ENCODE measurements at regions not wholly inside any gene's neighbourhood (a gene's known extent, or its start where the extent isn't known, plus 50 kb on each side); places are given as distances from the start of the nearest gene placed in this dataset.

DNA sequence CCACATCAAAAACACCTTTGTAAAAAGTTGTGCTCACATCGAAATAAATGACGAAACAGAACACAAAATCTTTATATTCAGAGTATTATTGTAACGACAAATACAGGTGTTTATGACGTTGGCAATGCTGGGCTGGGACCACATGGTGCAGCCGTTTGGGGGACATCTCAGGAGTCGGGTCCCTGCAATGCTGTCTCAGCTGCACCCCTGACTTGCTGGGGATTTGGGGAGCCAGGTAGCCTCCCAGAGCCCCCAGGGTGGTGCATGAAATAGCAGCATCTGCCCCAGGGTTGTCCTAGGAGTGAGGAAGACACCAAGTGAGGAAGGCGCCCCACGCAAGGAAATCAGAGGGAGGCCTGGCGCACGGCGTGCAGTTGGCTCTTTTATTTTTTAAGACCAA, 1526.8 kb downstream of the BRD1 start:
- TF ChIP-seq, protein P1, sequence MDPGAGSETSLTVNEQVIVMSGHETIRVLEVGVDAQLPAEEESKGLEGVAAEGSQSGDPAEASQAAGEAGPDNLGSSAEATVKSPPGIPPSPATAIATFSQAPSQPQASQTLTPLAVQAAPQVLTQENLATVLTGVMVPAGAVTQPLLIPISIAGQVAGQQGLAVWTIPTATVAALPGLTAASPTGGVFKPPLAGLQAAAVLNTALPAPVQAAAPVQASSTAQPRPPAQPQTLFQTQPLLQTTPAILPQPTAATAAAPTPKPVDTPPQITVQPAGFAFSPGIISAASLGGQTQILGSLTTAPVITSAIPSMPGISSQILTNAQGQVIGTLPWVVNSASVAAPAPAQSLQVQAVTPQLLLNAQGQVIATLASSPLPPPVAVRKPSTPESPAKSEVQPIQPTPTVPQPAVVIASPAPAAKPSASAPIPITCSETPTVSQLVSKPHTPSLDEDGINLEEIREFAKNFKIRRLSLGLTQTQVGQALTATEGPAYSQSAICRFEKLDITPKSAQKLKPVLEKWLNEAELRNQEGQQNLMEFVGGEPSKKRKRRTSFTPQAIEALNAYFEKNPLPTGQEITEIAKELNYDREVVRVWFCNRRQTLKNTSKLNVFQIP (CRISPR knock-in tag; IDR thresholded peaks at IDR 0.05; ENCODE audit: borderline replicate concordance, low read depth), result no peak
- TF ChIP-seq ZNF70 (CRISPR knock-in tag; IDR thresholded peaks at IDR 0.05), result no peak
- no peak for TF ChIP-seq ZNF565 (CRISPR knock-in tag; conservative IDR thresholded peaks at IDR 0.05; ENCODE audit: low read depth)
- TF ChIP-seq ZC3H10 (CRISPR knock-in tag; IDR thresholded peaks at IDR 0.05), result no peak
- no peak for TF ChIP-seq SNAI2 (CRISPR knock-in tag; IDR thresholded peaks at IDR 0.05)
- no peak for TF ChIP-seq PPARA (CRISPR knock-in tag; IDR thresholded peaks at IDR 0.05; ENCODE audit: borderline replicate concordance)
- no peak for TF ChIP-seq BACH2 (CRISPR knock-in tag; IDR thresholded peaks at IDR 0.05; ENCODE audit: borderline replicate concordance)
- TF ChIP-seq ZFP3 (CRISPR knock-in tag; IDR thresholded peaks at IDR 0.05), result no peak
- TF ChIP-seq TOX (CRISPR knock-in tag; IDR thresholded peaks at IDR 0.05; ENCODE audit: borderline replicate concordance), result no peak
- TF ChIP-seq, protein P2, sequence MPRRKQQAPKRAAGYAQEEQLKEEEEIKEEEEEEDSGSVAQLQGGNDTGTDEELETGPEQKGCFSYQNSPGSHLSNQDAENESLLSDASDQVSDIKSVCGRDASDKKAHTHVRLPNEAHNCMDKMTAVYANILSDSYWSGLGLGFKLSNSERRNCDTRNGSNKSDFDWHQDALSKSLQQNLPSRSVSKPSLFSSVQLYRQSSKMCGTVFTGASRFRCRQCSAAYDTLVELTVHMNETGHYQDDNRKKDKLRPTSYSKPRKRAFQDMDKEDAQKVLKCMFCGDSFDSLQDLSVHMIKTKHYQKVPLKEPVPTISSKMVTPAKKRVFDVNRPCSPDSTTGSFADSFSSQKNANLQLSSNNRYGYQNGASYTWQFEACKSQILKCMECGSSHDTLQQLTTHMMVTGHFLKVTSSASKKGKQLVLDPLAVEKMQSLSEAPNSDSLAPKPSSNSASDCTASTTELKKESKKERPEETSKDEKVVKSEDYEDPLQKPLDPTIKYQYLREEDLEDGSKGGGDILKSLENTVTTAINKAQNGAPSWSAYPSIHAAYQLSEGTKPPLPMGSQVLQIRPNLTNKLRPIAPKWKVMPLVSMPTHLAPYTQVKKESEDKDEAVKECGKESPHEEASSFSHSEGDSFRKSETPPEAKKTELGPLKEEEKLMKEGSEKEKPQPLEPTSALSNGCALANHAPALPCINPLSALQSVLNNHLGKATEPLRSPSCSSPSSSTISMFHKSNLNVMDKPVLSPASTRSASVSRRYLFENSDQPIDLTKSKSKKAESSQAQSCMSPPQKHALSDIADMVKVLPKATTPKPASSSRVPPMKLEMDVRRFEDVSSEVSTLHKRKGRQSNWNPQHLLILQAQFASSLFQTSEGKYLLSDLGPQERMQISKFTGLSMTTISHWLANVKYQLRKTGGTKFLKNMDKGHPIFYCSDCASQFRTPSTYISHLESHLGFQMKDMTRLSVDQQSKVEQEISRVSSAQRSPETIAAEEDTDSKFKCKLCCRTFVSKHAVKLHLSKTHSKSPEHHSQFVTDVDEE (CRISPR knock-in tag; IDR thresholded peaks at IDR 0.05), result no peak
- TF ChIP-seq, protein P3, sequence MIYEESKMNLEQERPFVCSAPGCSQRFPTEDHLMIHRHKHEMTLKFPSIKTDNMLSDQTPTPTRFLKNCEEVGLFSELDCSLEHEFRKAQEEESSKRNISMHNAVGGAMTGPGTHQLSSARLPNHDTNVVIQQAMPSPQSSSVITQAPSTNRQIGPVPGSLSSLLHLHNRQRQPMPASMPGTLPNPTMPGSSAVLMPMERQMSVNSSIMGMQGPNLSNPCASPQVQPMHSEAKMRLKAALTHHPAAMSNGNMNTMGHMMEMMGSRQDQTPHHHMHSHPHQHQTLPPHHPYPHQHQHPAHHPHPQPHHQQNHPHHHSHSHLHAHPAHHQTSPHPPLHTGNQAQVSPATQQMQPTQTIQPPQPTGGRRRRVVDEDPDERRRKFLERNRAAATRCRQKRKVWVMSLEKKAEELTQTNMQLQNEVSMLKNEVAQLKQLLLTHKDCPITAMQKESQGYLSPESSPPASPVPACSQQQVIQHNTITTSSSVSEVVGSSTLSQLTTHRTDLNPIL (CRISPR knock-in tag; IDR thresholded peaks at IDR 0.05; ENCODE audit: low read depth), result no peak
- TF ChIP-seq TCF4 (CRISPR knock-in tag; IDR thresholded peaks at IDR 0.05; ENCODE audit: borderline replicate concordance), result no peak
- no peak for TF ChIP-seq OSR1 (CRISPR knock-in tag; IDR thresholded peaks at IDR 0.05)
- no peak for TF ChIP-seq CSDC2 (CRISPR knock-in tag; IDR thresholded peaks at IDR 0.05)
- no peak for TF ChIP-seq ZFP30 (CRISPR knock-in tag; IDR thresholded peaks at IDR 0.05)
- TF ChIP-seq ISL1 (CRISPR knock-in tag; IDR thresholded peaks at IDR 0.05), result no peak
- TF ChIP-seq GLIS3 (CRISPR knock-in tag; IDR thresholded peaks at IDR 0.05), result no peak
- TF ChIP-seq, protein P4, sequence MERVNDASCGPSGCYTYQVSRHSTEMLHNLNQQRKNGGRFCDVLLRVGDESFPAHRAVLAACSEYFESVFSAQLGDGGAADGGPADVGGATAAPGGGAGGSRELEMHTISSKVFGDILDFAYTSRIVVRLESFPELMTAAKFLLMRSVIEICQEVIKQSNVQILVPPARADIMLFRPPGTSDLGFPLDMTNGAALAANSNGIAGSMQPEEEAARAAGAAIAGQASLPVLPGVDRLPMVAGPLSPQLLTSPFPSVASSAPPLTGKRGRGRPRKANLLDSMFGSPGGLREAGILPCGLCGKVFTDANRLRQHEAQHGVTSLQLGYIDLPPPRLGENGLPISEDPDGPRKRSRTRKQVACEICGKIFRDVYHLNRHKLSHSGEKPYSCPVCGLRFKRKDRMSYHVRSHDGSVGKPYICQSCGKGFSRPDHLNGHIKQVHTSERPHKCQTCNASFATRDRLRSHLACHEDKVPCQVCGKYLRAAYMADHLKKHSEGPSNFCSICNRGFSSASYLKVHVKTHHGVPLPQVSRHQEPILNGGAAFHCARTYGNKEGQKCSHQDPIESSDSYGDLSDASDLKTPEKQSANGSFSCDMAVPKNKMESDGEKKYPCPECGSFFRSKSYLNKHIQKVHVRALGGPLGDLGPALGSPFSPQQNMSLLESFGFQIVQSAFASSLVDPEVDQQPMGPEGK (CRISPR knock-in tag; IDR thresholded peaks at IDR 0.05; ENCODE audit: borderline replicate concordance), result no peak
- ATAC-seq, result no peak

DNA sequence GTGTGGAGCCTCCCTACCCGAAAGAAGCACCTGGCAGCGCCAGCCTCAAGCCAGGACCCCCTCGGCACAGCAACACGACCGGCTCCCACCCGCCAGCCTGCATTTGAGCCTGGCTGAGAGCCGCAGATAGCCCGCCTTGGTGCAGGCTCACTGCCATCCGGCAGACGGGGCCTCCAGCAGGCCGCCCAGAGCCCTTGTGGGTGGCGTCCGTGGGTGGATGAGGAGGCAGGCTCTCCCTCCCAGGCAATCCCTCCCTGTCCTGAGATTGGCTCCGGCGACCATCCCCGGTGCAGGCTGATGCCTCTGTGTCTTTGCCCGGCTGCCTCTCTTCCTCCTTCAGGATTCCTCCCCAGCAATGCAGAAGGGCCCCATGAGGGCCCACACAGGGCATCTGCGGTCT, 1527.9 kb downstream of the BRD1 start:
- TF ChIP-seq, protein P1 (CRISPR knock-in tag; IDR thresholded peaks at IDR 0.05; ENCODE audit: borderline replicate concordance, low read depth), result no peak
- no peak for TF ChIP-seq TOX (CRISPR knock-in tag; IDR thresholded peaks at IDR 0.05; ENCODE audit: borderline replicate concordance)
- no peak for TF ChIP-seq OSR1 (CRISPR knock-in tag; IDR thresholded peaks at IDR 0.05)
- no peak for ATAC-seq

DNA sequence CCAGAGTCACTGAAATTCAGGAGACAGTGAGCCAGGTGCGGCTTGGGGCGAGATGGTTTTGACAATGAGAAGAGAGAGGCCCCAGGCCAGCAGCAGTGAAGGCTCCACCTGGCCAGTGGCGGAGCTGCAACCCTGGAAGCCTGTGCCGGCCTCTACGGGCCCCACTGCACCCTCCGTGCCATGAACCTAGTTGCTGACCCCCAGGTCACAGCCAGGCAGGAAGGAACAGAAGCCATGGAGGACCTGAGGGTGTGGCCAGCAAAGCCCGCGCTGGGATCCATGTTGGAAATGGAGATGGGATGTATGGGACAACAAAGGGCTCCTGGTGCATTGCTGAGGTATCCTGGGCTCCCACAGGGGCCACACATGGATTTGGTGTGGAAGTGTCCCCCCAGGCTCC, 1528.5 kb downstream of the BRD1 start:
- no peak for ATAC-seq
- TF ChIP-seq ESRRG (CRISPR knock-in tag; IDR thresholded peaks at IDR 0.05), result no peak
- TF ChIP-seq CSDC2 (CRISPR knock-in tag; IDR thresholded peaks at IDR 0.05), result no peak
- no peak for TF ChIP-seq ZFP3 (CRISPR knock-in tag; IDR thresholded peaks at IDR 0.05)
- TF ChIP-seq ZFP30 (CRISPR knock-in tag; IDR thresholded peaks at IDR 0.05), result no peak
- no peak for TF ChIP-seq OSR1 (CRISPR knock-in tag; IDR thresholded peaks at IDR 0.05)
- no peak for TF ChIP-seq ZNF8 (CRISPR knock-in tag; IDR thresholded peaks at IDR 0.05)
- TF ChIP-seq, protein P1 (CRISPR knock-in tag; IDR thresholded peaks at IDR 0.05; ENCODE audit: borderline replicate concordance, low read depth), result no peak
- TF ChIP-seq PPARA (CRISPR knock-in tag; IDR thresholded peaks at IDR 0.05; ENCODE audit: borderline replicate concordance), result no peak
- TF ChIP-seq GLIS3 (CRISPR knock-in tag; IDR thresholded peaks at IDR 0.05), result no peak
- no peak for TF ChIP-seq TOX (CRISPR knock-in tag; IDR thresholded peaks at IDR 0.05; ENCODE audit: borderline replicate concordance)
- TF ChIP-seq, protein P3 (CRISPR knock-in tag; IDR thresholded peaks at IDR 0.05; ENCODE audit: low read depth), result no peak
- no peak for TF ChIP-seq TCF4 (CRISPR knock-in tag; IDR thresholded peaks at IDR 0.05; ENCODE audit: borderline replicate concordance)
- no peak for TF ChIP-seq ZNF70 (CRISPR knock-in tag; IDR thresholded peaks at IDR 0.05)
- no peak for TF ChIP-seq RARB (CRISPR knock-in tag; IDR thresholded peaks at IDR 0.05)
- TF ChIP-seq ARNTL (CRISPR knock-in tag; IDR thresholded peaks at IDR 0.05; ENCODE audit: borderline replicate concordance, low read depth), result no peak
- TF ChIP-seq ISL1 (CRISPR knock-in tag; IDR thresholded peaks at IDR 0.05), result no peak
- no peak for TF ChIP-seq ZC3H10 (CRISPR knock-in tag; IDR thresholded peaks at IDR 0.05)
- TF ChIP-seq ZNF565 (CRISPR knock-in tag; conservative IDR thresholded peaks at IDR 0.05; ENCODE audit: low read depth), result no peak
- TF ChIP-seq SNAI2 (CRISPR knock-in tag; IDR thresholded peaks at IDR 0.05), result no peak

All from SK-N-SH treated with all-trans-retinoic acid at 6 μM for 48 hours (cell line).